Right lobe of liver (tissue), 6 donors: ENCODE measurements at regions not wholly inside any gene's neighbourhood (a gene's known extent, or its start where the extent isn't known, plus 50 kb on each side); places are given as distances from the start of the nearest gene placed in this dataset.
"Not testable (repeated sequence)": the region's sequence is repeated elsewhere in the genome, so short reads cannot be mapped to it uniquely, and the experiment has no call there.

Source experiments
- ATAC-seq, 4 donors: fragments of 200-7000 bp; cut with Tn5 transposase; one replicate each; pipeline ENCODE4 v1.9.1; 2020; ENCODE audit warnings: mild to moderate bottlenecking in 4 of 4, moderate library complexity in 4 of 4
- DNase-seq, 3 donors: peaks; one replicate each; pipeline ENCODE4 v3.0.0-alpha.2; 2020
- H3K27ac ChIP-seq, 3 donors: fragments of 200-600 bp; one replicate each; pipeline ENCODE4 v1.8.0; 2022
- H3K27me3 ChIP-seq, 2 donors: fragments of 200-600 bp; one replicate each; pipeline ENCODE4 v1.8.0; 2022
- H3K36me3 ChIP-seq, 4 donors: fragments of 200-600 bp; sonication (generic) in 1 of 4; one replicate each; pipeline versions ENCODE4 v1.5.1 to v1.8.0; 2017 to 2022; ENCODE audit warnings: control low read depth in 1 of 4
- H3K4me1 ChIP-seq, 4 donors: fragments of 200-600 bp; sonication (generic) in 1 of 4; one replicate each; pipeline versions ENCODE4 v1.5.1 to v1.8.0; 2017 to 2022; ENCODE audit warnings: control low read depth in 1 of 4
- H3K4me3 ChIP-seq, 3 donors: fragments of 200-600 bp; one replicate each; pipeline ENCODE4 v1.8.0; 2022
- H3K9me3 ChIP-seq, 4 donors: fragments of 200-600 bp; sonication (generic) in 1 of 4; one replicate each; pipeline versions ENCODE4 v1.5.1 to v1.8.0; 2017 to 2022; ENCODE audit warnings: control low read depth in 1 of 4
- CTCF ChIP-seq, 4 donors: fragments of 200-600 bp in 3 of 4; fragments of 450-650 bp in 1 of 4; IDR thresholded peaks; one replicate each; pipeline versions ENCODE4 v1.5.1 to v1.8.0; 2016 to 2022; ENCODE audit warnings: antibody characterized with exemption in 4 of 4, mild to moderate bottlenecking in 2 of 4
- POLR2A ChIP-seq: fragments of 450-650 bp; IDR thresholded peaks from one replicate; pipeline ENCODE4 v1.6.1; 2017; ENCODE audit warnings: antibody characterized with exemption, mild to moderate bottlenecking
- WGBS: methylation state at CpG from one replicate; pipeline ENCODE4 v1.1.6; 2018; ENCODE audit warnings: low coverage, low lambda C conversion rate; ENCODE audit not compliant: insufficient coverage; ENCODE audit errors: missing lambda C conversion rate; 5-methylcytosine and 5-hydroxymethylcytosine counted together
- intact Hi-C, 2 donors: fragments of 100-400 bp; cut with DNase I; formaldehyde crosslinking; loops; one replicate each; pipeline versions ENCODE4 v1.11.2 to v1.14.1; 2022
- donor health status: DM: no; HTN: yes; CAD: no.
- donor health status: DM: no; HTN: no; CAD: no.
- donor health status: DM: no; HTN: no; CAD: no.
- donor health status: DM: no; HTN: yes; CAD: no.
- donor health status: DM: no; HTN: yes; CAD: no.

- Histone ChIP-seq H3K27me3 (no peaks in the 10 kb centered on the region), H3K9me3 (no peaks in the 10 kb centered on the region), H3K4me3 (no peak overlapping the region), H3K27ac (no peak overlapping the region), H3K36me3 (no peaks in the 10 kb centered on the region), H3K4me1 (no peaks in the 10 kb centered on the region)
- 68% methylated on average over 2 of the region's 2 CpGs for WGBS
- ATAC-seq (no peak), DNase-seq (no peak)
- intact Hi-C loops: no loop called here
- no peak for TF ChIP-seq POLR2A
- TF ChIP-seq CTCF (IDR thresholded peaks at IDR 0.05): no peak
Measured at GRCh38 chr6:114878091-114878490, 535.3 kb upstream of the HS3ST5 start.

- H3K36me3 ChIP-seq: no peaks in the 10 kb centered on the region
- H3K27ac ChIP-seq: no peak overlapping the region
- intact Hi-C loops: no loop called here
- 50% methylated on average over 4 of the region's 4 CpGs for WGBS
- DNase-seq (no peak), ATAC-seq (no peak)
- TF ChIP-seq POLR2A: no peak
- H3K27me3 ChIP-seq: no peaks in the 10 kb centered on the region
- H3K9me3 ChIP-seq: no peaks in the 10 kb centered on the region
- H3K4me1 ChIP-seq: no peaks in the 10 kb centered on the region
- no peak overlapping the region for H3K4me3 ChIP-seq
Measured at GRCh38 chr6:114874410-114874809, 531.6 kb upstream of the HS3ST5 start.

GRCh38 chr6:114865506-114865905 lies 522.7 kb upstream of the HS3ST5 start:
- ATAC-seq, intact Hi-C loops, H3K27me3 ChIP-seq, DNase-seq, H3K4me3 ChIP-seq, H3K9me3 ChIP-seq, H3K4me1 ChIP-seq, H3K27ac ChIP-seq, H3K36me3 ChIP-seq: not testable (repeated sequence)
- 72% methylated on average over 13 of the region's 14 CpGs for WGBS

GRCh38 chr6:114863610-114864009 lies 520.8 kb upstream of the HS3ST5 start:
- Histone ChIP-seq H3K4me1 (no peaks in the 10 kb centered on the region), H3K27me3 (no peaks in the 10 kb centered on the region), H3K9me3 (no peaks in the 10 kb centered on the region), H3K4me3 (no peak overlapping the region), H3K27ac (no peak overlapping the region), H3K36me3 (no peaks in the 10 kb centered on the region)
- DNase-seq (no peak), ATAC-seq (no peak)
- intact Hi-C loops: no loop called here
- no peak for TF ChIP-seq CTCF (IDR thresholded peaks at IDR 0.05)
- WGBS: 26% methylated on average over 2 of the region's 2 CpGs

- no peak for ATAC-seq
- WGBS: 66% methylated on average over 2 of the region's 2 CpGs
- H3K4me3 ChIP-seq: no peak overlapping the region
- H3K4me1 ChIP-seq: no peaks in the 10 kb centered on the region
- intact Hi-C loops: no loop called here
- no peak overlapping the region for H3K27ac ChIP-seq
- no peaks in the 10 kb centered on the region for H3K27me3 ChIP-seq
- TF ChIP-seq CTCF (IDR thresholded peaks at IDR 0.05) (no peak), POLR2A (no peak)
- no peaks in the 10 kb centered on the region for H3K36me3 ChIP-seq
- no peak for DNase-seq
- no peaks in the 10 kb centered on the region for H3K9me3 ChIP-seq
Measured at GRCh38 chr6:114862819-114863218, 520.0 kb upstream of the HS3ST5 start.

GRCh38 chr6:114862064-114862463 lies 519.2 kb upstream of the HS3ST5 start:
- no peaks in the 10 kb centered on the region for H3K4me1 ChIP-seq
- no peaks in the 10 kb centered on the region for H3K27me3 ChIP-seq
- H3K36me3 ChIP-seq: no peaks in the 10 kb centered on the region
- no peaks in the 10 kb centered on the region for H3K9me3 ChIP-seq
- 67% methylated on average over 1 of the region's 1 CpG for WGBS
- H3K27ac ChIP-seq: no peak overlapping the region
- no peak overlapping the region for H3K4me3 ChIP-seq
- ATAC-seq (no peak), DNase-seq (no peak)
- TF ChIP-seq CTCF (IDR thresholded peaks at IDR 0.05) (no peak), POLR2A (no peak)
- intact Hi-C loops: no loop called here
